ENCODE measurements at regions not wholly inside any gene's neighbourhood (a gene's known extent, or its start where the extent isn't known, plus 50 kb on each side); places are given as distances from the start of the nearest gene placed in this dataset.

- Histone ChIP-seq H3K4me1 (ENCODE audit: control insufficient read depth, insufficient read depth, low read length) (no peaks in the 10 kb centered on the region), H3K27ac (ENCODE audit: extremely low read depth, low read depth, low read length) (no peak overlapping the region), H3K36me3 (ENCODE audit: control insufficient read depth in 2 of 2, insufficient read depth in 1 of 2, low read length in 2 of 2) (no peaks in the 10 kb centered on the region), H3K9me3 (ENCODE audit: control insufficient read depth, insufficient read depth, low read depth, low read length) (no peaks in the 10 kb centered on the region), H3K4me3 (ENCODE audit: low read depth, low read length) (no peak overlapping the region)
- no peak for TF ChIP-seq ZNF157 (tag by site-specific recombination; IDR thresholded peaks at IDR 0.05)
- no peak for TF ChIP-seq KLF8 (tag by site-specific recombination; IDR thresholded peaks at IDR 0.05)
- TF ChIP-seq TRIM28 (IDR thresholded peaks at IDR 0.05; ENCODE audit: borderline replicate concordance, low read length): no peak
- no peak for TF ChIP-seq ZNF140 (tag by site-specific recombination; IDR thresholded peaks at IDR 0.05)
- no peak for TF ChIP-seq ZNF302 (tag by site-specific recombination; IDR thresholded peaks at IDR 0.05; ENCODE audit: low read depth)
- no peak for TF ChIP-seq ZNF768 (tag by site-specific recombination; IDR thresholded peaks at IDR 0.05)
- ChIA-PET POLR2A (no interaction called here), CTCF (interaction anchor here (0.6 to 2.6 kb wide), 4 partner anchors 9 to 73 kb away, joined by 3 to 7 read pairs (median 4); no protein-coding TSS in a partner anchor)
Observed at GRCh38 chr10:69686866-69687265, 56.8 kb downstream of the FAM241B start.

GRCh38 chr10:69687426-69687825, 57.4 kb downstream of the FAM241B start:
- Histone ChIP-seq H3K4me1 (ENCODE audit: control insufficient read depth, insufficient read depth, low read length) (no peaks in the 10 kb centered on the region), H3K27ac (ENCODE audit: extremely low read depth, low read depth, low read length) (no peak overlapping the region), H3K9me3 (ENCODE audit: control insufficient read depth, insufficient read depth, low read depth, low read length) (no peaks in the 10 kb centered on the region), H3K36me3 (ENCODE audit: control insufficient read depth in 2 of 2, insufficient read depth in 1 of 2, low read length in 2 of 2) (no peaks in the 10 kb centered on the region), H3K4me3 (ENCODE audit: low read depth, low read length) (no peak overlapping the region)
- CTCF ChIA-PET: interaction anchor here (0.6 to 2.6 kb wide), 4 partner anchors 9 to 112 kb away, joined by 3 to 7 read pairs (median 4); no protein-coding TSS in a partner anchor
- POLR2A ChIA-PET: no interaction called here
- no peak for TF ChIP-seq ZNF596 (tag by site-specific recombination; IDR thresholded peaks at IDR 0.05)
- no peak for TF ChIP-seq ZNF549 (tag by site-specific recombination; IDR thresholded peaks at IDR 0.05)
- TF ChIP-seq ZNF530 (tag by site-specific recombination; IDR thresholded peaks at IDR 0.05; ENCODE audit: low read depth): no peak
- TF ChIP-seq ZNF571 (tag by site-specific recombination; IDR thresholded peaks at IDR 0.05): no peak
- no peak for TF ChIP-seq ZNF114 (tag by site-specific recombination; IDR thresholded peaks at IDR 0.05)

- no peak for TF ChIP-seq REST (tag by site-specific recombination; IDR thresholded peaks at IDR 0.05)
- TF ChIP-seq ZNF658 (tag by site-specific recombination; IDR thresholded peaks at IDR 0.05): no peak
- TF ChIP-seq ZNF169 (tag by site-specific recombination; IDR thresholded peaks at IDR 0.05): no peak
- TF ChIP-seq ZNF302 (tag by site-specific recombination; IDR thresholded peaks at IDR 0.05; ENCODE audit: low read depth): no peak
- no peak for TF ChIP-seq KLF9 (tag by site-specific recombination; IDR thresholded peaks at IDR 0.05; ENCODE audit: low read depth)
- TF ChIP-seq ZBTB21 (tag by site-specific recombination; IDR thresholded peaks at IDR 0.05): no peak
- no peak for TF ChIP-seq ZNF175 (tag by site-specific recombination; IDR thresholded peaks at IDR 0.05)
- TF ChIP-seq ZNF132 (tag by site-specific recombination; IDR thresholded peaks at IDR 0.05; ENCODE audit: borderline replicate concordance): no peak
- TF ChIP-seq YY1 (tag by site-specific recombination; IDR thresholded peaks at IDR 0.05): no peak
- no peak for TF ChIP-seq ZNF548 (tag by site-specific recombination; IDR thresholded peaks at IDR 0.05)
- no peak for TF ChIP-seq ZNF157 (tag by site-specific recombination; IDR thresholded peaks at IDR 0.05)
- no peak for TF ChIP-seq ZNF610 (tag by site-specific recombination; IDR thresholded peaks at IDR 0.05; ENCODE audit: borderline replicate concordance)
- no peak for TF ChIP-seq ZNF324 (tag by site-specific recombination; IDR thresholded peaks at IDR 0.05)
- no peak for TF ChIP-seq HOXC10 (CRISPR knock-in tag; IDR thresholded peaks at IDR 0.05)
- no peak for TF ChIP-seq ZNF555 (tag by site-specific recombination; conservative IDR thresholded peaks at IDR 0.05)
- CTCF ChIA-PET: interaction anchor here (0.8 kb wide), 1 partner anchor 48 kb away, joined by 3 read pairs; no protein-coding TSS in a partner anchor
Observed at GRCh38 chr10:69692267-69692666, 62.2 kb downstream of the FAM241B start.

More at GRCh38 chr10:69692267-69692666, 62.2 kb downstream of the FAM241B start:
- H3K4me1 ChIP-seq (ENCODE audit: control insufficient read depth, insufficient read depth, low read length): no peaks in the 10 kb centered on the region
- no peaks in the 10 kb centered on the region for H3K9me3 ChIP-seq (ENCODE audit: control insufficient read depth, insufficient read depth, low read depth, low read length)
- no peaks in the 10 kb centered on the region for H3K36me3 ChIP-seq (ENCODE audit: control insufficient read depth in 2 of 2, insufficient read depth in 1 of 2, low read length in 2 of 2)
- H3K4me3 ChIP-seq (ENCODE audit: low read depth, low read length): no peak overlapping the region
- no peak overlapping the region for H3K27ac ChIP-seq (ENCODE audit: extremely low read depth, low read depth, low read length)
- POLR2A ChIA-PET: no interaction called here
